H1 (cell line): ENCODE measurements at regions not wholly inside any gene's neighbourhood (a gene's known extent, or its start where the extent isn't known, plus 50 kb on each side); places are given as distances from the start of the nearest gene placed in this dataset.

Source experiments
- JUND ChIP-seq: IDR thresholded peaks from 2 replicates; pipeline ENCODE4 v1.6.1; 2011; ENCODE audit warnings: mild to moderate bottlenecking, improper control_type of control experiment, low read length
- RFX5 ChIP-seq: IDR thresholded peaks from 2 replicates; pipeline ENCODE4 v1.6.1; 2011; ENCODE audit warnings: low read depth, low read length, improper control_type of control experiment, borderline replicate concordance
- RNF2 ChIP-seq: fragments of 200-900, 300-1000 bp; sonication (generic); IDR thresholded peaks from 2 replicates; pipeline ENCODE4 v1.7.1; 2016; ENCODE audit warnings: borderline replicate concordance, low read depth, mild to moderate bottlenecking, antibody characterized with exemption, low read length; ENCODE audit not compliant: poor library complexity, severe bottlenecking; ENCODE audit errors: missing control alignments
- TEAD4 ChIP-seq: IDR thresholded peaks from 2 replicates; pipeline ENCODE4 v1.6.1; 2012; ENCODE audit warnings: low read depth, low read length, inconsistent platforms, mixed read lengths
- USF2 ChIP-seq: IDR thresholded peaks from 2 replicates; pipeline ENCODE4 v1.6.1; 2011; ENCODE audit warnings: low read length, improper control_type of control experiment

GRCh38 chr12:113702276-113702675 is 230.6 kb upstream of the LHX5 start:
- TF ChIP-seq RFX5, result no peak
- TF ChIP-seq TEAD4, result no peak
- no peak for TF ChIP-seq JUND
- TF ChIP-seq RNF2, result no peak
- no peak for TF ChIP-seq USF2
